ENCODE measurements at regions not wholly inside any gene's neighbourhood (a gene's known extent, or its start where the extent isn't known, plus 50 kb on each side); places are given as distances from the start of the nearest gene placed in this dataset.

GRCh38 chr4:60865273-60865672 lies 334.9 kb upstream of the ADGRL3 start:
- TF ChIP-seq ZNF263 (CRISPR knock-in tag; IDR thresholded peaks at IDR 0.05; ENCODE audit: low read depth) (no peak), ATF1 (CRISPR knock-in tag; IDR thresholded peaks at IDR 0.05) (no peak), PRRX2 (CRISPR knock-in tag; IDR thresholded peaks at IDR 0.05) (no peak), KAT7 (CRISPR knock-in tag; IDR thresholded peaks at IDR 0.05; ENCODE audit: borderline replicate concordance) (no peak), ELF4 (CRISPR knock-in tag; IDR thresholded peaks at IDR 0.05; ENCODE audit: low read depth) (no peak), HMGA2 (CRISPR knock-in tag; IDR thresholded peaks at IDR 0.05) (no peak), E2F5 (CRISPR knock-in tag; IDR thresholded peaks at IDR 0.05) (no peak), ZBTB21 (CRISPR knock-in tag; IDR thresholded peaks at IDR 0.05; ENCODE audit: borderline replicate concordance) (no peak), OVOL2 (CRISPR knock-in tag; IDR thresholded peaks at IDR 0.05; ENCODE audit: borderline replicate concordance) (no peak), ZNF532 (CRISPR knock-in tag; IDR thresholded peaks at IDR 0.05; ENCODE audit: borderline replicate concordance) (no peak), TEAD4 (CRISPR knock-in tag; IDR thresholded peaks at IDR 0.05) (no peak)
- TF ChIP-seq, protein P1, sequence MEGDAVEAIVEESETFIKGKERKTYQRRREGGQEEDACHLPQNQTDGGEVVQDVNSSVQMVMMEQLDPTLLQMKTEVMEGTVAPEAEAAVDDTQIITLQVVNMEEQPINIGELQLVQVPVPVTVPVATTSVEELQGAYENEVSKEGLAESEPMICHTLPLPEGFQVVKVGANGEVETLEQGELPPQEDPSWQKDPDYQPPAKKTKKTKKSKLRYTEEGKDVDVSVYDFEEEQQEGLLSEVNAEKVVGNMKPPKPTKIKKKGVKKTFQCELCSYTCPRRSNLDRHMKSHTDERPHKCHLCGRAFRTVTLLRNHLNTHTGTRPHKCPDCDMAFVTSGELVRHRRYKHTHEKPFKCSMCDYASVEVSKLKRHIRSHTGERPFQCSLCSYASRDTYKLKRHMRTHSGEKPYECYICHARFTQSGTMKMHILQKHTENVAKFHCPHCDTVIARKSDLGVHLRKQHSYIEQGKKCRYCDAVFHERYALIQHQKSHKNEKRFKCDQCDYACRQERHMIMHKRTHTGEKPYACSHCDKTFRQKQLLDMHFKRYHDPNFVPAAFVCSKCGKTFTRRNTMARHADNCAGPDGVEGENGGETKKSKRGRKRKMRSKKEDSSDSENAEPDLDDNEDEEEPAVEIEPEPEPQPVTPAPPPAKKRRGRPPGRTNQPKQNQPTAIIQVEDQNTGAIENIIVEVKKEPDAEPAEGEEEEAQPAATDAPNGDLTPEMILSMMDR (IDR thresholded peaks at IDR 0.05): no peak
- TF ChIP-seq, protein P2, sequence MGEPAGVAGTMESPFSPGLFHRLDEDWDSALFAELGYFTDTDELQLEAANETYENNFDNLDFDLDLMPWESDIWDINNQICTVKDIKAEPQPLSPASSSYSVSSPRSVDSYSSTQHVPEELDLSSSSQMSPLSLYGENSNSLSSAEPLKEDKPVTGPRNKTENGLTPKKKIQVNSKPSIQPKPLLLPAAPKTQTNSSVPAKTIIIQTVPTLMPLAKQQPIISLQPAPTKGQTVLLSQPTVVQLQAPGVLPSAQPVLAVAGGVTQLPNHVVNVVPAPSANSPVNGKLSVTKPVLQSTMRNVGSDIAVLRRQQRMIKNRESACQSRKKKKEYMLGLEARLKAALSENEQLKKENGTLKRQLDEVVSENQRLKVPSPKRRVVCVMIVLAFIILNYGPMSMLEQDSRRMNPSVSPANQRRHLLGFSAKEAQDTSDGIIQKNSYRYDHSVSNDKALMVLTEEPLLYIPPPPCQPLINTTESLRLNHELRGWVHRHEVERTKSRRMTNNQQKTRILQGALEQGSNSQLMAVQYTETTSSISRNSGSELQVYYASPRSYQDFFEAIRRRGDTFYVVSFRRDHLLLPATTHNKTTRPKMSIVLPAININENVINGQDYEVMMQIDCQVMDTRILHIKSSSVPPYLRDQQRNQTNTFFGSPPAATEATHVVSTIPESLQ (CRISPR knock-in tag; IDR thresholded peaks at IDR 0.05): no peak
- TF ChIP-seq, protein P3, sequence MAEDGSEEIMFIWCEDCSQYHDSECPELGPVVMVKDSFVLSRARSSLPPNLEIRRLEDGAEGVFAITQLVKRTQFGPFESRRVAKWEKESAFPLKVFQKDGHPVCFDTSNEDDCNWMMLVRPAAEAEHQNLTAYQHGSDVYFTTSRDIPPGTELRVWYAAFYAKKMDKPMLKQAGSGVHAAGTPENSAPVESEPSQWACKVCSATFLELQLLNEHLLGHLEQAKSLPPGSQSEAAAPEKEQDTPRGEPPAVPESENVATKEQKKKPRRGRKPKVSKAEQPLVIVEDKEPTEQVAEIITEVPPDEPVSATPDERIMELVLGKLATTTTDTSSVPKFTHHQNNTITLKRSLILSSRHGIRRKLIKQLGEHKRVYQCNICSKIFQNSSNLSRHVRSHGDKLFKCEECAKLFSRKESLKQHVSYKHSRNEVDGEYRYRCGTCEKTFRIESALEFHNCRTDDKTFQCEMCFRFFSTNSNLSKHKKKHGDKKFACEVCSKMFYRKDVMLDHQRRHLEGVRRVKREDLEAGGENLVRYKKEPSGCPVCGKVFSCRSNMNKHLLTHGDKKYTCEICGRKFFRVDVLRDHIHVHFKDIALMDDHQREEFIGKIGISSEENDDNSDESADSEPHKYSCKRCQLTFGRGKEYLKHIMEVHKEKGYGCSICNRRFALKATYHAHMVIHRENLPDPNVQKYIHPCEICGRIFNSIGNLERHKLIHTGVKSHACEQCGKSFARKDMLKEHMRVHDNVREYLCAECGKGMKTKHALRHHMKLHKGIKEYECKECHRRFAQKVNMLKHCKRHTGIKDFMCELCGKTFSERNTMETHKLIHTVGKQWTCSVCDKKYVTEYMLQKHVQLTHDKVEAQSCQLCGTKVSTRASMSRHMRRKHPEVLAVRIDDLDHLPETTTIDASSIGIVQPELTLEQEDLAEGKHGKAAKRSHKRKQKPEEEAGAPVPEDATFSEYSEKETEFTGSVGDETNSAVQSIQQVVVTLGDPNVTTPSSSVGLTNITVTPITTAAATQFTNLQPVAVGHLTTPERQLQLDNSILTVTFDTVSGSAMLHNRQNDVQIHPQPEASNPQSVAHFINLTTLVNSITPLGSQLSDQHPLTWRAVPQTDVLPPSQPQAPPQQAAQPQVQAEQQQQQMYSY (CRISPR knock-in tag; IDR thresholded peaks at IDR 0.05): no peak
- TF ChIP-seq, protein P4, sequence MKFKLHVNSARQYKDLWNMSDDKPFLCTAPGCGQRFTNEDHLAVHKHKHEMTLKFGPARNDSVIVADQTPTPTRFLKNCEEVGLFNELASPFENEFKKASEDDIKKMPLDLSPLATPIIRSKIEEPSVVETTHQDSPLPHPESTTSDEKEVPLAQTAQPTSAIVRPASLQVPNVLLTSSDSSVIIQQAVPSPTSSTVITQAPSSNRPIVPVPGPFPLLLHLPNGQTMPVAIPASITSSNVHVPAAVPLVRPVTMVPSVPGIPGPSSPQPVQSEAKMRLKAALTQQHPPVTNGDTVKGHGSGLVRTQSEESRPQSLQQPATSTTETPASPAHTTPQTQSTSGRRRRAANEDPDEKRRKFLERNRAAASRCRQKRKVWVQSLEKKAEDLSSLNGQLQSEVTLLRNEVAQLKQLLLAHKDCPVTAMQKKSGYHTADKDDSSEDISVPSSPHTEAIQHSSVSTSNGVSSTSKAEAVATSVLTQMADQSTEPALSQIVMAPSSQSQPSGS (CRISPR knock-in tag; IDR thresholded peaks at IDR 0.05; ENCODE audit: borderline replicate concordance, low read depth): no peak
- H3K36me3 Mint-ChIP-seq: no peaks in the 10 kb centered on the region
- no peaks in the 10 kb centered on the region for H3K9me3 Mint-ChIP-seq
- ChIA-PET CTCF (no interaction called here), POLR2A (no interaction called here)
- DNase-seq (ENCODE audit: low spot score) (no peak), ATAC-seq (peak; percentile 97)
- no peaks in the 10 kb centered on the region for H3K4me1 Mint-ChIP-seq
- H3K27ac Mint-ChIP-seq: no peak overlapping the region
- H3K27me3 Mint-ChIP-seq (ENCODE audit: low read depth): peaks cover 3% of the 10 kb centered on the region; the same call in 1 of the 2 replicates
- no peak overlapping the region for H3K4me3 Mint-ChIP-seq

Measured in WTC11 (cell line).